ENCODE measurements at regions not wholly inside any gene's neighbourhood (a gene's known extent, or its start where the extent isn't known, plus 50 kb on each side); places are given as distances from the start of the nearest gene placed in this dataset.

GRCh38 chr13:62418872-62419271 is 1003.2 kb upstream of the PCDH20 start:
- TF ChIP-seq CTCF (IDR thresholded peaks at IDR 0.05; ENCODE audit: extremely low read depth in 1 of 2, insufficient read depth in 1 of 2, low read depth in 1 of 2, low read length in 2 of 2) (no peak), POLR2A (IDR thresholded peaks at IDR 0.05; ENCODE audit: low read depth, low read length) (no peak), MAX (IDR thresholded peaks at IDR 0.05; ENCODE audit: insufficient read depth, insufficient read length) (no peak)

Measured in endothelial cell of umbilical vein (primary cell).